ENCODE measurements at regions not wholly inside any gene's neighbourhood (a gene's known extent, or its start where the extent isn't known, plus 50 kb on each side); places are given as distances from the start of the nearest gene placed in this dataset.

DNA sequence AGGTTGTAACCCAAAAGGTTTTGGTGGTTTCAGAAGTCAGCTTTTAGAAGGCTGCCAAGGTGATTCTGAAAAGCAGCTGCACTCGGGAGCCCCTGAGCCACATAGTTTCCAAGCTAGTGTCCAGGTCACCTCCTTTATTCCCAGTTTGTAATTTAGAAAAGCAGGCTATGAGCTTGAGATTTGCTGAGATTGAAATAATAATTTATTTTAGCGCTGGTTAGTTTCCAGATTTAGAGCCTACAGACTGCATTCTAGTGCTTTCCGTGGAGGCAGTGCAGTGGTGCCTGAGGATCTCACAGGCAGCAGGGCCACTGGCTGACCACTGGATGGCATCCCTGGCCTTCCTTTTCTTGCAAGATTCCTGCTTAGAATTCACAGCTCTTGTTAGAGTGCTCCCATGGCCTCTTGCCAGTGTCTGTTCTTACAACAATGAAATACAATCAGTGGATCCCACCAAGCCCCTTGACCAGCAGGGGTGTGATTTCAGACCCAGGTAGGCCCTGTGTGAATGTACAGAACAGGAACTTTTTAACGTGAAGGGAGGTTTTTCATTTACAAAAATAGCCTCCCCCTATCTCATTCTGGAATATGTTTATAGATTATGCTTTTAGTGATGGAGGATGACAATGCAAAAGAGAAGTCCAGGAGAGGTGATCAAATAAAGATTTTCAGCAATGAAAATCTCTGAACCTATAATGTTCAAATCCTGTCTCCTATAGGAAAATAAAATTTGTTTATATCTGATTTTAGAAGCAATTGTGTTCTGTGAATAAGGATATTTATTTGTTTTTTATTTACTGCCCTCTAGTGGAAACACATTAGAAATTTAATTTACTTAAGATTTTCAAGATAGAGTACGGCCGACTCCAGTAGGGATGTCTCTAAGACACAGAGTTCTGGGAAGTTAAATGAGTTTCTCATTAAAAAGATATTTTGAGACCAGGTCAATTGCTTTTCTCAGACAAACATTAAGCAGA lies 362.1 kb upstream of the STXBP6 start:
- no peaks in the 10 kb centered on the region for H3K27me3 ChIP-seq
- H3K36me3 ChIP-seq, result no peaks in the 10 kb centered on the region
- no peak overlapping the region for H3K27ac ChIP-seq
- no peak for DNase-seq
- H3K9me3 ChIP-seq, result no peaks in the 10 kb centered on the region
- H3K4me3 ChIP-seq, result no peak overlapping the region
- TF ChIP-seq POLR2A (IDR thresholded peaks at IDR 0.05), result no peak
- no peak for TF ChIP-seq EP300 (IDR thresholded peaks at IDR 0.05)
- TF ChIP-seq, protein P1, sequence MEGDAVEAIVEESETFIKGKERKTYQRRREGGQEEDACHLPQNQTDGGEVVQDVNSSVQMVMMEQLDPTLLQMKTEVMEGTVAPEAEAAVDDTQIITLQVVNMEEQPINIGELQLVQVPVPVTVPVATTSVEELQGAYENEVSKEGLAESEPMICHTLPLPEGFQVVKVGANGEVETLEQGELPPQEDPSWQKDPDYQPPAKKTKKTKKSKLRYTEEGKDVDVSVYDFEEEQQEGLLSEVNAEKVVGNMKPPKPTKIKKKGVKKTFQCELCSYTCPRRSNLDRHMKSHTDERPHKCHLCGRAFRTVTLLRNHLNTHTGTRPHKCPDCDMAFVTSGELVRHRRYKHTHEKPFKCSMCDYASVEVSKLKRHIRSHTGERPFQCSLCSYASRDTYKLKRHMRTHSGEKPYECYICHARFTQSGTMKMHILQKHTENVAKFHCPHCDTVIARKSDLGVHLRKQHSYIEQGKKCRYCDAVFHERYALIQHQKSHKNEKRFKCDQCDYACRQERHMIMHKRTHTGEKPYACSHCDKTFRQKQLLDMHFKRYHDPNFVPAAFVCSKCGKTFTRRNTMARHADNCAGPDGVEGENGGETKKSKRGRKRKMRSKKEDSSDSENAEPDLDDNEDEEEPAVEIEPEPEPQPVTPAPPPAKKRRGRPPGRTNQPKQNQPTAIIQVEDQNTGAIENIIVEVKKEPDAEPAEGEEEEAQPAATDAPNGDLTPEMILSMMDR (IDR thresholded peaks at IDR 0.05), result no peak
- H3K4me1 ChIP-seq (ENCODE audit: insufficient read depth), result no peaks in the 10 kb centered on the region
- intact Hi-C loops (cut with DNase I), result no loop called here
- WGBS, 3 donors, result 30 to 38% (median 33%) methylated on average over 6 of the region's 6 CpGs

DNA sequence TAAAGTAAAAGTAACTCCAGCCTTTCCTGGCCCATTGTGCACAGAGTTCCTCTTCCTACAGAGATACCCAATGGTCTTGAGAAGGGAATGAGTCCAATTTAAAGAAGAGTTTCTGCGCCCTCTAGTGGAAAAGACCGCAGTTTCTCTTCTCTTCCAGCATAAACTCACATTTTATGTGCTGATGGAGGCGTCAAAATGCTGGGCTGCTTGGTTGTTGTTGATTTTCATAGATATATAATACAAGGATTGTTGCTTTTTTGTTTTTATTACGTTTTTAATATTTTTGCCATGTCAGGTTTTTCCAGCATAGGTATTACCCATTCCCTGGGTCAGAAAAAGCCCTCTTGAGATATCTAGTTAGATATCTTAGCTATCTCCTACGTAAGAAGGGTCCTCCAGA lies 356.9 kb upstream of the STXBP6 start:
- no peak overlapping the region for H3K27ac ChIP-seq
- no peak overlapping the region for H3K4me3 ChIP-seq
- intact Hi-C loops (cut with DNase I), result no loop called here
- H3K9me3 ChIP-seq, result no peaks in the 10 kb centered on the region
- no peak for DNase-seq
- no peaks in the 10 kb centered on the region for H3K36me3 ChIP-seq
- no peaks in the 10 kb centered on the region for H3K4me1 ChIP-seq (ENCODE audit: insufficient read depth)
- H3K27me3 ChIP-seq, result no peaks in the 10 kb centered on the region
- no peak for TF ChIP-seq EP300 (IDR thresholded peaks at IDR 0.05)
- no peak for TF ChIP-seq POLR2A (IDR thresholded peaks at IDR 0.05)
- TF ChIP-seq, protein P1 (IDR thresholded peaks at IDR 0.05), result no peak
- 25 to 29% (median 26%) methylated on average over 5 of the region's 5 CpGs for WGBS, 3 donors

DNA sequence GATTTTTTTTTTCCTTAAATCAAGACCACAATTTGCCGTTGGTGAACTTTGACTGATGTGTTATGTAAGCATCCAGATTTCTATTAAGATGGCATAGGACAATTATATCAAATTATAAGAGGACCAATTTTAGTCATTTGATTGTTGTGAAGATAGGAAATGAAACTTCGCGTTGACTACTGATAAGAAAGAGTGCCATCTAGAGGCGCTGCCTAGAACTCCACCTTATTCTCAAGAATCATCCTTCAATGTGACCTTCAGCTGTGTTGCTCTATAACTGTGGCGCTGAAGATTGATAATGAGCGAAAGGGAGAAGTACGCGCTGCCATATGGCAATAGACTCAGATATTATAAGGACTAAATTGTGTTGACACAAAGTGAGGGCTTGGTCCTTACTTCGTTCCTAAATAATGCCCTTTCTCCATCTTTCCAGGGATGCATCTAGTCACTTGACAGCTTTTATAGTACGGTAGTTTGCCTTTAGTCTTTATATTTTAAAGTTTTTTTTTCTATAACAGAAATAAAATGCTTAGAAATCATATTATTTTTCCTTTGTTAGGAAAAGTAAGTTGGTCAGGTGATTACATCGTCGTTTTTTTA lies 350.8 kb upstream of the STXBP6 start:
- peak in 1 of 5 donors; percentile 49 for DNase-seq
- Histone ChIP-seq H3K27ac (no peak overlapping the region), H3K4me3 (no peak overlapping the region), H3K27me3 (no peaks in the 10 kb centered on the region), H3K9me3 (no peaks in the 10 kb centered on the region), H3K4me1 (ENCODE audit: insufficient read depth) (no peaks in the 10 kb centered on the region), H3K36me3 (no peaks in the 10 kb centered on the region)
- WGBS, 3 donors, result 22 to 28% (median 23%) methylated on average over 12 of the region's 12 CpGs
- TF ChIP-seq POLR2A (IDR thresholded peaks at IDR 0.05), result no peak
- TF ChIP-seq, protein P1 (IDR thresholded peaks at IDR 0.05), result peak in 1 of 3 donors; percentile 30
- intact Hi-C loops (cut with DNase I), result no loop called here

DNA sequence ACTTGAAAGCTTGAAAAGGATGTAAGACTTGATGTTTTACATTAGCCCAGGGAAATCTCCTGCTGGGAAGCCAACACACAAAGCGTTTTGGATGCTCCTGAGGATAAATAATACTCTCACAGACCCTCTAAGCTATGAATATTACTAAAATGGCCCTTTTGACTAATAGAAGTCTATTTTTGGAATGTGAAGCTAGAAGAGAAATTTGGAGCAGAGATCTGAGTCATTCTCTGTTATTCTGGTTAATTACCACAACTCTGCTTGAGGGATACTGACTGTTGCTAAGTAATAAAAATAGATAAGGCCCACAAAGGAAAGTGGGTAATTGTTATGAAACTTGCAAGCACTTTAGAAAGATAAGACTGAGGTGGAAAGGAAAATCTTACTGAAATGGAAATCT lies 346.2 kb upstream of the STXBP6 start:
- Histone ChIP-seq H3K27me3 (no peaks in the 10 kb centered on the region), H3K9me3 (no peaks in the 10 kb centered on the region), H3K4me1 (ENCODE audit: insufficient read depth) (no peaks in the 10 kb centered on the region), H3K36me3 (no peaks in the 10 kb centered on the region), H3K4me3 (no peak overlapping the region), H3K27ac (no peak overlapping the region)
- TF ChIP-seq EP300 (IDR thresholded peaks at IDR 0.05), result no peak
- TF ChIP-seq, protein P1 (IDR thresholded peaks at IDR 0.05), result no peak
- no peak for TF ChIP-seq POLR2A (IDR thresholded peaks at IDR 0.05)
- WGBS, 3 donors, result 27 to 38% (median 31%) methylated on average over 1 of the region's 1 CpG
- no peak for DNase-seq
- intact Hi-C loops (cut with DNase I), result no loop called here
